DND-41 (cell line): ENCODE measurements at regions not wholly inside any gene's neighbourhood (a gene's known extent, or its start where the extent isn't known, plus 50 kb on each side); places are given as distances from the start of the nearest gene placed in this dataset.

ENCODE experiments used
- ATAC-seq: fragments of 200-7000 bp; cut with Tn5 transposase; 3 replicates; pipeline ENCODE4 v1.9.1; 2021; ENCODE audit warnings: low read depth; ENCODE audit not compliant: insufficient read depth
- DNase-seq: peaks from one replicate; pipeline ENCODE4 v3.0.0-alpha.2; 2020
- H2AFZ ChIP-seq: 2 replicates; pipeline ENCODE4 v1.6.0; 2012; ENCODE audit warnings: low read depth, low read length
- H3K27ac ChIP-seq: 2 replicates; pipeline ENCODE4 v1.5.1; 2012; ENCODE audit warnings: low read length, inconsistent platforms
- H3K27me3 ChIP-seq: fragments of 200-600 bp; sonication (generic); 2 replicates; pipeline ENCODE4 v1.6.0; 2012; ENCODE audit warnings: low read length, mild to moderate bottlenecking, inconsistent platforms; ENCODE audit not compliant: insufficient read depth, poor library complexity
- H3K36me3 ChIP-seq: 2 replicates; pipeline ENCODE4 v1.5.1; 2012; ENCODE audit warnings: low read length, inconsistent platforms; ENCODE audit not compliant: insufficient read depth
- H3K4me1 ChIP-seq: 2 replicates; pipeline ENCODE4 v1.5.1; 2012; ENCODE audit warnings: mild to moderate bottlenecking, low read length; ENCODE audit not compliant: insufficient read depth
- H3K4me2 ChIP-seq: 2 replicates; pipeline ENCODE4 v1.6.0; 2012; ENCODE audit warnings: mild to moderate bottlenecking, moderate library complexity, low read length, inconsistent platforms; ENCODE audit not compliant: insufficient read depth
- H3K4me3 ChIP-seq, 2 experiments: fragments of 200-600 bp in 1 of 2; shearing (Covaris generic) in 1 of 2; 2 replicates each; pipeline ENCODE4 v1.5.1; 2012 to 2016; ENCODE audit warnings: inconsistent platforms in 2 of 2, low read length in 2 of 2, mild to moderate bottlenecking in 2 of 2, low read depth in 1 of 2, moderate library complexity in 1 of 2
- H3K79me2 ChIP-seq: 2 replicates; pipeline ENCODE4 v1.6.0; 2012; ENCODE audit warnings: low read length, inconsistent platforms; ENCODE audit not compliant: insufficient read depth
- H3K9ac ChIP-seq: 2 replicates; pipeline ENCODE4 v1.6.0; 2012; ENCODE audit warnings: low read depth, mild to moderate bottlenecking, inconsistent platforms, low read length, moderate library complexity
- H3K9me3 ChIP-seq: 2 replicates; pipeline ENCODE4 v1.5.1; 2012; ENCODE audit warnings: low read length, moderate library complexity, mild to moderate bottlenecking, inconsistent platforms; ENCODE audit not compliant: insufficient read depth, severe bottlenecking
- H4K20me1 ChIP-seq: 2 replicates; pipeline ENCODE4 v1.6.0; 2012; ENCODE audit warnings: low read length; ENCODE audit not compliant: insufficient read depth
- EZH2 ChIP-seq: IDR thresholded peaks from 3 replicates; pipeline ENCODE4 v1.6.1; 2012; ENCODE audit warnings: borderline replicate concordance, low read depth, mild to moderate bottlenecking, moderate library complexity, low read length, inconsistent platforms; ENCODE audit not compliant: severe bottlenecking
- TF ChIP-seq, protein P1 (sequence below): IDR thresholded peaks from 2 replicates; pipeline ENCODE4 v1.5.1; 2012; ENCODE audit warnings: borderline replicate concordance, low read length, moderate library complexity, mild to moderate bottlenecking; ENCODE audit not compliant: poor library complexity, severe bottlenecking; ENCODE audit errors: extremely low read depth

GRCh38 chr2:180652794-180653193 lies 327.6 kb upstream of the UBE2E3 start:
- TF ChIP-seq, protein P1, sequence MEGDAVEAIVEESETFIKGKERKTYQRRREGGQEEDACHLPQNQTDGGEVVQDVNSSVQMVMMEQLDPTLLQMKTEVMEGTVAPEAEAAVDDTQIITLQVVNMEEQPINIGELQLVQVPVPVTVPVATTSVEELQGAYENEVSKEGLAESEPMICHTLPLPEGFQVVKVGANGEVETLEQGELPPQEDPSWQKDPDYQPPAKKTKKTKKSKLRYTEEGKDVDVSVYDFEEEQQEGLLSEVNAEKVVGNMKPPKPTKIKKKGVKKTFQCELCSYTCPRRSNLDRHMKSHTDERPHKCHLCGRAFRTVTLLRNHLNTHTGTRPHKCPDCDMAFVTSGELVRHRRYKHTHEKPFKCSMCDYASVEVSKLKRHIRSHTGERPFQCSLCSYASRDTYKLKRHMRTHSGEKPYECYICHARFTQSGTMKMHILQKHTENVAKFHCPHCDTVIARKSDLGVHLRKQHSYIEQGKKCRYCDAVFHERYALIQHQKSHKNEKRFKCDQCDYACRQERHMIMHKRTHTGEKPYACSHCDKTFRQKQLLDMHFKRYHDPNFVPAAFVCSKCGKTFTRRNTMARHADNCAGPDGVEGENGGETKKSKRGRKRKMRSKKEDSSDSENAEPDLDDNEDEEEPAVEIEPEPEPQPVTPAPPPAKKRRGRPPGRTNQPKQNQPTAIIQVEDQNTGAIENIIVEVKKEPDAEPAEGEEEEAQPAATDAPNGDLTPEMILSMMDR, result no peak
- TF ChIP-seq EZH2, result no peak
- Histone ChIP-seq H2AFZ (no peak overlapping the region), H4K20me1 (no peaks in the 10 kb centered on the region), H3K4me1 (no peaks in the 10 kb centered on the region), H3K79me2 (no peaks in the 10 kb centered on the region), H3K9ac (no peak overlapping the region), H3K36me3 (no peaks in the 10 kb centered on the region), H3K9me3 (no peaks in the 10 kb centered on the region), H3K27ac (no peak overlapping the region), H3K4me3 (no peak overlapping the region), H3K27me3 (peaks cover 10% of the 10 kb centered on the region), H3K4me2 (no peak overlapping the region)
- ATAC-seq (no peak), DNase-seq (no peak)

DNA sequence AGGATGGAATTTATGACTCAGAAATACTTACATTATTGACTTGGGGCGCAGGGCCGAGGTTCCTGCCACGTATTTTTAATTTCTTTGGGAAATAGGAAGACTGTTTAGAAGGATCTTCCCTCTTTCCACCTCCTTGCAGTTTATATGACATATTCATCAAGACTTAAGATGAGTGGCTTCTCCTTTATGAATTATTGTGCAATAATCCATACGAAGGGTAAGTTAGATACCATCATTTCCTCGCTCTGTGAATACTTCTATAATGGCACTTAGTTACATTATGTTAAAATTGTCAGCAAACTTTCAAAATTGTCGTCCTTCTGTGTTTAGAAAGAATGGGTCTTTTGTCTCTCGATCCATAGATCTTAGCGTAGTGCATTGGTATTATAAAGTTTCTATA lies 328.8 kb upstream of the UBE2E3 start:
- Histone ChIP-seq H3K9ac (no peak overlapping the region), H3K4me1 (no peaks in the 10 kb centered on the region), H2AFZ (no peak overlapping the region), H4K20me1 (no peaks in the 10 kb centered on the region), H3K27me3 (peaks cover 13% of the 10 kb centered on the region), H3K36me3 (no peaks in the 10 kb centered on the region), H3K4me3 (no peak overlapping the region), H3K79me2 (no peaks in the 10 kb centered on the region), H3K4me2 (no peak overlapping the region), H3K27ac (no peak overlapping the region), H3K9me3 (no peaks in the 10 kb centered on the region)
- DNase-seq, result no peak
- no peak for ATAC-seq
- TF ChIP-seq, protein P1, result no peak
- no peak for TF ChIP-seq EZH2

GRCh38 chr2:180647621-180648020 lies 332.8 kb upstream of the UBE2E3 start:
- H3K27me3 ChIP-seq, result peaks cover 9% of the 10 kb centered on the region
- ATAC-seq, result no peak
- H3K36me3 ChIP-seq, result no peaks in the 10 kb centered on the region
- no peak overlapping the region for H3K4me2 ChIP-seq
- H3K27ac ChIP-seq, result no peak overlapping the region
- TF ChIP-seq, protein P1, result no peak
- no peak for TF ChIP-seq EZH2
- no peaks in the 10 kb centered on the region for H3K4me1 ChIP-seq
- H3K9ac ChIP-seq, result no peak overlapping the region
- no peaks in the 10 kb centered on the region for H4K20me1 ChIP-seq
- no peaks in the 10 kb centered on the region for H3K9me3 ChIP-seq
- H2AFZ ChIP-seq, result no peak overlapping the region
- DNase-seq, result no peak
- H3K79me2 ChIP-seq, result no peaks in the 10 kb centered on the region
- H3K4me3 ChIP-seq, result no peak overlapping the region

DNA sequence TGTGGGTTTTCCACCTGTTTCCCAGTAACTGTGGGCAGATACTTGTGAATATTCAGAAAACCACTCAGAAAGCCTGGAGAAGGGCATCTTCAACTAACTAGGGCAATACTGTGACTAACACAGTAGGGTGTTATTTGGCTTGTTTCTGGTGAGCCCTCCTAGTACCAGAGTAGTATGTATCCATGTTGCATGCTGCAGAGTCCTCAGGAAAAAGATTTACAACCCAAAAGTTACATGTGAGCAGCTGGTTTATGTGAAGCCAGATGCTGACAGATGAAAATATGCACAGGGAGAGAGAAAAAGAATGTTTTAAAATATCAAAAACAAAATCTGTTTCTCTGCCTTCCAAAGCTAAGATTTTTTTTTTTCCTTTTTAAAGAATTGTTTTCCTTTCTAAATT lies 333.2 kb upstream of the UBE2E3 start:
- Histone ChIP-seq H3K27me3 (peaks cover 9% of the 10 kb centered on the region), H3K9me3 (no peaks in the 10 kb centered on the region), H2AFZ (no peak overlapping the region), H3K36me3 (no peaks in the 10 kb centered on the region), H3K9ac (no peak overlapping the region), H3K4me1 (no peaks in the 10 kb centered on the region), H3K4me3 (no peak overlapping the region), H3K4me2 (no peak overlapping the region), H3K27ac (no peak overlapping the region), H4K20me1 (no peaks in the 10 kb centered on the region), H3K79me2 (no peaks in the 10 kb centered on the region)
- TF ChIP-seq EZH2, result no peak
- TF ChIP-seq, protein P1, result no peak
- DNase-seq, result no peak
- ATAC-seq, result no peak
